SK-N-MC (cell line): ENCODE measurements at regions not wholly inside any gene's neighbourhood (a gene's known extent, or its start where the extent isn't known, plus 50 kb on each side); places are given as distances from the start of the nearest gene placed in this dataset.

Experiments
- DNase-seq: peaks from one replicate; pipeline ENCODE4 v3.0.0-alpha.2; 2011; ENCODE audit warnings: low read depth, low spot score
- H3K27ac ChIP-seq: fragments of 200-600 bp; sonication (generic); 2 replicates; pipeline ENCODE4 v1.5.1; 2016; ENCODE audit warnings: mixed run types
- H3K36me3 ChIP-seq: fragments of 200-600 bp; sonication (generic); 2 replicates; pipeline ENCODE4 v1.6.1; 2017; ENCODE audit warnings: antibody characterized with exemption, low read length, mixed read lengths; ENCODE audit not compliant: insufficient read depth
- H3K4me3 ChIP-seq: fragments of 200-600 bp; sonication (generic); 2 replicates; pipeline ENCODE4 v1.5.1; 2016
- H3K9ac ChIP-seq: fragments of 200-600 bp; sonication (generic); 2 replicates; pipeline ENCODE4 v1.8.0; 2017; ENCODE audit warnings: mixed run types, mixed read lengths; ENCODE audit not compliant: insufficient read length
- H3K9me3 ChIP-seq: fragments of 200-600 bp; sonication (generic); 2 replicates; pipeline ENCODE4 v1.6.1; 2017; ENCODE audit warnings: low read depth, mild to moderate bottlenecking, antibody characterized with exemption, low read length, moderate library complexity, mixed read lengths
- EZH2 ChIP-seq: fragments of 200-600 bp; sonication (generic); IDR thresholded peaks from one replicate; pipeline ENCODE4 v1.6.1; 2017; ENCODE audit warnings: antibody characterized with exemption
- FOXP2 ChIP-seq: optimal IDR thresholded peaks from 2 replicates; pipeline ENCODE3; 2011; ENCODE audit warnings: mild to moderate bottlenecking, moderate library complexity; ENCODE audit not compliant: insufficient read depth; ENCODE audit errors: extremely low read length, control extremely low read depth
- POLR2AphosphoS5 ChIP-seq: IDR thresholded peaks from 2 replicates; pipeline ENCODE4 v1.6.1; 2012; ENCODE audit warnings: mild to moderate bottlenecking, low read depth, low read length, borderline replicate concordance

GRCh38 chr14:71595441-71595840 is 336.8 kb upstream of the RGS6 start:
- H3K9me3 ChIP-seq = peaks cover 4% of the 10 kb centered on the region; the same call in 1 of the 2 replicates
- no peak overlapping the region for H3K4me3 ChIP-seq
- TF ChIP-seq FOXP2 = no peak
- TF ChIP-seq EZH2 = no peak
- TF ChIP-seq POLR2AphosphoS5 = no peak
- DNase-seq = no peak
- no peak overlapping the region for H3K27ac ChIP-seq
- no peak overlapping the region for H3K9ac ChIP-seq
- peaks cover 29% of the 10 kb centered on the region for H3K36me3 ChIP-seq

- DNase-seq = no peak
- H3K9ac ChIP-seq = no peak overlapping the region
- no peak overlapping the region for H3K27ac ChIP-seq
- H3K9me3 ChIP-seq = peaks cover 11% of the 10 kb centered on the region; the same call in 1 of the 2 replicates
- no peak for TF ChIP-seq FOXP2
- TF ChIP-seq EZH2 = no peak
- TF ChIP-seq POLR2AphosphoS5 = no peak
- H3K36me3 ChIP-seq = peaks cover 38% of the 10 kb centered on the region
- H3K4me3 ChIP-seq = no peak overlapping the region
Observed at GRCh38 chr14:71597287-71597920, 334.8 kb upstream of the RGS6 start.

GRCh38 chr14:71597955-71598660 is 334.1 kb upstream of the RGS6 start:
- H3K4me3 ChIP-seq = no peak overlapping the region
- no peak overlapping the region for H3K27ac ChIP-seq
- peaks cover 41% of the 10 kb centered on the region for H3K36me3 ChIP-seq
- TF ChIP-seq FOXP2 = no peak
- no peak; the same call in 1 of the 2 replicates for TF ChIP-seq POLR2AphosphoS5
- no peak for TF ChIP-seq EZH2
- peaks cover 11% of the 10 kb centered on the region; the same call in 1 of the 2 replicates for H3K9me3 ChIP-seq
- no peak overlapping the region for H3K9ac ChIP-seq
- no peak for DNase-seq

GRCh38 chr14:71600309-71600708 is 331.9 kb upstream of the RGS6 start:
- no peak for TF ChIP-seq EZH2
- TF ChIP-seq FOXP2 = no peak
- TF ChIP-seq POLR2AphosphoS5 = no peak
- no peak overlapping the region for H3K4me3 ChIP-seq
- DNase-seq = no peak
- H3K9me3 ChIP-seq = peaks cover 11% of the 10 kb centered on the region; the same call in 1 of the 2 replicates
- H3K9ac ChIP-seq = no peak overlapping the region
- H3K36me3 ChIP-seq = peaks cover 45% of the 10 kb centered on the region
- H3K27ac ChIP-seq = no peak overlapping the region

- TF ChIP-seq POLR2AphosphoS5 = no peak
- TF ChIP-seq EZH2 = no peak
- TF ChIP-seq FOXP2 = no peak
- H3K36me3 ChIP-seq = peaks cover 42% of the 10 kb centered on the region
- DNase-seq = no peak
- no peak overlapping the region for H3K4me3 ChIP-seq
- H3K9ac ChIP-seq = no peak overlapping the region
- peaks cover 11% of the 10 kb centered on the region; the same call in 1 of the 2 replicates for H3K9me3 ChIP-seq
- no peak overlapping the region for H3K27ac ChIP-seq
Observed at GRCh38 chr14:71602524-71602923, 329.7 kb upstream of the RGS6 start.

- Histone ChIP-seq H3K9ac (no peak overlapping the region), H3K36me3 (peaks cover 28% of the 10 kb centered on the region), H3K4me3 (no peak overlapping the region), H3K9me3 (peaks cover 11% of the 10 kb centered on the region; the same call in 1 of the 2 replicates), H3K27ac (no peak overlapping the region)
- no peak for DNase-seq
- TF ChIP-seq EZH2 = no peak
Observed at GRCh38 chr14:71604231-71604630, 328.0 kb upstream of the RGS6 start.

GRCh38 chr14:71606064-71606463 is 326.2 kb upstream of the RGS6 start:
- H3K4me3 ChIP-seq = no peak overlapping the region
- H3K27ac ChIP-seq = no peak overlapping the region; the same call in 1 of the 2 replicates
- no peak for DNase-seq
- H3K36me3 ChIP-seq = peaks cover 10% of the 10 kb centered on the region; the same call in 1 of the 2 replicates
- no peak overlapping the region for H3K9ac ChIP-seq
- TF ChIP-seq EZH2 (no peak), POLR2AphosphoS5 (no peak)
- H3K9me3 ChIP-seq = 0 out of 2 replicates have a peak, but pooled peaks cover 2% of the 10 kb centered on the region

- DNase-seq = no peak
- Histone ChIP-seq H3K9me3 (no peaks in the 10 kb centered on the region), H3K4me3 (no peak overlapping the region), H3K36me3 (peaks cover 8% of the 10 kb centered on the region; the same call in 1 of the 2 replicates), H3K9ac (no peak overlapping the region), H3K27ac (peak overlapping the region; percentile 2; the same call in 1 of the 2 replicates)
- TF ChIP-seq POLR2AphosphoS5 (no peak), FOXP2 (no peak), EZH2 (no peak)
Observed at GRCh38 chr14:71606575-71606974, 325.7 kb upstream of the RGS6 start.
